H9 (cell line): ENCODE measurements at regions not wholly inside any gene's neighbourhood (a gene's known extent, or its start where the extent isn't known, plus 50 kb on each side); places are given as distances from the start of the nearest gene placed in this dataset.

Experiments
- DNase-seq: peaks from one replicate; pipeline ENCODE4 v3.0.0-alpha.2; 2017
- H2AFZ ChIP-seq: one replicate; pipeline ENCODE4 v1.6.1; 2013; ENCODE audit warnings: mild to moderate bottlenecking, low read length, control low read depth, moderate library complexity
- H2AK5ac ChIP-seq: 2 replicates; pipeline ENCODE4 v1.6.1; 2013; ENCODE audit warnings: low read length, control low read depth, mixed read lengths; ENCODE audit not compliant: insufficient read length
- H2BK120ac ChIP-seq: one replicate; pipeline ENCODE4 v1.6.1; 2013; ENCODE audit warnings: low read depth, mild to moderate bottlenecking, low read length, control low read depth, inconsistent platforms; ENCODE audit not compliant: poor library complexity, severe bottlenecking
- H2BK12ac ChIP-seq: 2 replicates; pipeline ENCODE4 v1.6.1; 2013; ENCODE audit warnings: low read length, control low read depth, mixed read lengths, low read depth; ENCODE audit not compliant: insufficient read length
- H2BK15ac ChIP-seq: 2 replicates; pipeline ENCODE4 v1.6.1; 2013; ENCODE audit warnings: low read depth, low read length, control low read depth
- H2BK20ac ChIP-seq: one replicate; pipeline ENCODE4 v1.6.1; 2013; ENCODE audit warnings: low read depth, mild to moderate bottlenecking, low read length, control low read depth, inconsistent platforms; ENCODE audit not compliant: poor library complexity, severe bottlenecking
- H2BK5ac ChIP-seq: 2 replicates; pipeline ENCODE4 v1.6.1; 2013; ENCODE audit warnings: low read length, control low read depth, mixed read lengths; ENCODE audit not compliant: insufficient read length
- H3K14ac ChIP-seq: 2 replicates; pipeline ENCODE4 v1.6.1; 2013; ENCODE audit warnings: low read length, control low read depth; ENCODE audit not compliant: insufficient read depth
- H3K18ac ChIP-seq: 2 replicates; pipeline ENCODE4 v1.6.1; 2013; ENCODE audit warnings: low read depth, mild to moderate bottlenecking, mixed read lengths, low read length, control low read depth; ENCODE audit not compliant: insufficient read length
- H3K23ac ChIP-seq: 2 replicates; pipeline ENCODE4 v1.6.1; 2013; ENCODE audit warnings: low read length, control low read depth, mixed read lengths, low read depth; ENCODE audit not compliant: insufficient read length
- H3K23me2 ChIP-seq: 2 replicates; pipeline ENCODE4 v1.6.1; 2013; ENCODE audit warnings: low read depth, mild to moderate bottlenecking, mixed read lengths, low read length, control low read depth; ENCODE audit not compliant: insufficient read length, poor library complexity, severe bottlenecking
- H3K27ac ChIP-seq: 2 replicates; pipeline ENCODE4 v1.5.1; 2013; ENCODE audit warnings: low read length, control low read depth, mixed read lengths, low read depth; ENCODE audit not compliant: insufficient read length
- H3K27me3 ChIP-seq: 2 replicates; pipeline ENCODE4 v1.6.1; 2013; ENCODE audit warnings: low read length, control low read depth, inconsistent platforms; ENCODE audit not compliant: insufficient read depth
- H3K4ac ChIP-seq: 2 replicates; pipeline ENCODE4 v1.6.1; 2013; ENCODE audit warnings: low read depth, mild to moderate bottlenecking, control low read depth, inconsistent platforms, low read length, moderate library complexity
- H3K4me1 ChIP-seq: 2 replicates; pipeline ENCODE4 v1.6.1; 2013; ENCODE audit warnings: low read length, control low read depth, inconsistent platforms; ENCODE audit not compliant: insufficient read depth
- H3K4me2 ChIP-seq: 2 replicates; pipeline ENCODE4 v1.6.1; 2013; ENCODE audit warnings: low read length, control low read depth, mixed read lengths; ENCODE audit not compliant: insufficient read length, insufficient read depth
- H3K56ac ChIP-seq: 2 replicates; pipeline ENCODE4 v1.6.1; 2013; ENCODE audit warnings: low read depth, mild to moderate bottlenecking, mixed read lengths, low read length, control low read depth; ENCODE audit not compliant: insufficient read length
- H3K79me1 ChIP-seq: 2 replicates; pipeline ENCODE4 v1.6.1; 2013; ENCODE audit warnings: low read depth, mild to moderate bottlenecking, moderate library complexity, low read length, control low read depth, inconsistent platforms; ENCODE audit not compliant: insufficient read depth, poor library complexity, severe bottlenecking
- H3K79me2 ChIP-seq: 2 replicates; pipeline ENCODE4 v1.6.1; 2013; ENCODE audit warnings: low read length, control low read depth, inconsistent platforms; ENCODE audit not compliant: insufficient read depth
- H3K9ac ChIP-seq: 2 replicates; pipeline ENCODE4 v1.6.1; 2013; ENCODE audit warnings: low read length, control low read depth, mixed read lengths; ENCODE audit not compliant: insufficient read length; ENCODE audit errors: extremely low read depth
- H3K9me3 ChIP-seq: one replicate; pipeline ENCODE4 v1.6.1; 2013; ENCODE audit warnings: low read depth, low read length, inconsistent platforms; ENCODE audit not compliant: control insufficient read depth
- H3T11ph ChIP-seq: one replicate; pipeline ENCODE4 v1.6.1; 2013; ENCODE audit warnings: mild to moderate bottlenecking, low read length, control low read depth, inconsistent platforms
- H4K20me1 ChIP-seq: one replicate; pipeline ENCODE4 v1.6.1; 2013; ENCODE audit not compliant: control insufficient read depth, insufficient read length, insufficient read depth
- H4K5ac ChIP-seq: 2 replicates; pipeline ENCODE4 v1.6.1; 2013; ENCODE audit warnings: low read depth, mild to moderate bottlenecking, mixed read lengths, low read length, control low read depth; ENCODE audit not compliant: insufficient read length
- H4K8ac ChIP-seq: replicated peaks from 2 replicates; pipeline ENCODE4 v1.6.1; 2013; ENCODE audit warnings: low read length, control low read depth, mixed read lengths, low read depth; ENCODE audit not compliant: insufficient read length
- H4K91ac ChIP-seq: 2 replicates; pipeline ENCODE4 v1.6.1; 2013; ENCODE audit warnings: low read depth, mild to moderate bottlenecking, moderate library complexity, mixed read lengths, low read length, control low read depth; ENCODE audit not compliant: insufficient read length
- H3K27ac Mint-ChIP-seq, 3 experiments: 2 replicates in 2 of 3; 3 replicates in 1 of 3; pipeline ENCODE4 v1.8.0; 2020 to 2021; ENCODE audit warnings: mixed read lengths in 3 of 3, mild to moderate bottlenecking in 1 of 3, moderate library complexity in 1 of 3
- H3K27me3 Mint-ChIP-seq: 2 replicates; pipeline ENCODE4 v1.8.0; 2021; ENCODE audit warnings: low read depth, mild to moderate bottlenecking, moderate library complexity, mixed read lengths
- H3K36me3 Mint-ChIP-seq, 3 experiments: 2 replicates in 2 of 3; 3 replicates in 1 of 3; pipeline ENCODE4 v1.8.0; 2020 to 2021; ENCODE audit warnings: low read depth in 3 of 3, mixed read lengths in 3 of 3; ENCODE audit not compliant: insufficient read depth in 1 of 3
- H3K4me1 Mint-ChIP-seq, 2 experiments: 2 replicates each; pipeline ENCODE4 v1.8.0; 2020; ENCODE audit warnings: mixed read lengths in 2 of 2
- H3K4me3 Mint-ChIP-seq, 2 experiments: 2 replicates in 1 of 2; 3 replicates in 1 of 2; pipeline ENCODE4 v1.8.0; 2020 to 2021; ENCODE audit warnings: mild to moderate bottlenecking in 2 of 2, mixed read lengths in 2 of 2, moderate library complexity in 1 of 2
- H3K9me3 Mint-ChIP-seq, 2 experiments: 2 replicates in 1 of 2; 3 replicates in 1 of 2; pipeline ENCODE4 v1.8.0; 2020; ENCODE audit warnings: mild to moderate bottlenecking in 2 of 2, mixed read lengths in 2 of 2, moderate library complexity in 1 of 2
- WGBS: extraction: QIAGEN DNeasy Blood & Tissue Kit; methylation state at CpG from one replicate; pipeline ENCODE4 v1.1.7; 2013; ENCODE audit warnings: missing lambda C conversion rate, low lambda C conversion rate, mixed read lengths; ENCODE audit not compliant: insufficient read length; ENCODE audit errors: extremely low coverage; 5-methylcytosine and 5-hydroxymethylcytosine counted together
- TF ChIP-seq, protein P1 (sequence below): fragments of 200-600 bp; sonication (generic); conservative IDR thresholded peaks from 3 replicates; pipeline ENCODE4 v1.8.0; 2021; ENCODE audit warnings: antibody characterized with exemption, mild to moderate bottlenecking

DNA sequence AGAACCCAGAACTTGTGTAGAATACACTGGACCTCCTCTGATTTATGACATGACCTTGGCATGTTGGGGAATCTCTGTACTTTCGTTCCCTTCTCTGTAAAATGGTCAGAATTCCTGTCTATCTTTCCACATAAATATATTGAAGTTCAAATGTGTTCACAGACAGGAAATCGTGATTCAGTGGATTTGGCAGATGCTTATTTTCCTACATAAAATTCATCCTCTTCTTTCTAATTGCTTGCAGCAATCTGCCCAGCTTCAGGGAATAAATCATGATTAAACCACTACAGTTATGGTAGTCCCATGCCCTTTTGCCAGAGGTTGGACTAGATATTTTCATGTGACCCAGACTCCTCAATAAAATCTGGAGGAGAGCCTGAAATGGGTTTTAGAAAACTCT, 52.1 kb upstream of the ARL15 start:
- Histone ChIP-seq H3K27ac (no peak overlapping the region), H2BK20ac (no peak overlapping the region), H3K23me2 (no peaks in the 10 kb centered on the region), H4K5ac (no peak overlapping the region), H2BK5ac (no peak overlapping the region), H3T11ph (no peak overlapping the region), H3K23ac (no peak overlapping the region), H3K27me3 (no peaks in the 10 kb centered on the region), H3K56ac (no peak overlapping the region), H3K9ac (no peak overlapping the region), H3K14ac (no peak overlapping the region), H4K91ac (no peak overlapping the region), H3K9me3 (no peaks in the 10 kb centered on the region), H2AFZ (no peak overlapping the region), H2BK15ac (no peak overlapping the region), H3K79me2 (no peaks in the 10 kb centered on the region), H4K8ac (no peak overlapping the region), H3K18ac (no peak overlapping the region), H3K79me1 (no peaks in the 10 kb centered on the region), H2AK5ac (no peak overlapping the region), H3K4me2 (no peak overlapping the region), H3K4me1 (no peaks in the 10 kb centered on the region), H3K4ac (no peak overlapping the region), H2BK120ac (no peak overlapping the region), H4K20me1 (no peaks in the 10 kb centered on the region), H2BK12ac (no peak overlapping the region)
- Mint-ChIP-seq H3K27ac (no peak overlapping the region), H3K36me3 (no peaks in the 10 kb centered on the region), H3K27me3 (peaks cover 1% of the 10 kb centered on the region; the same call in 1 of the 2 replicates), H3K4me1 (peaks cover 14 to 22% of the 10 kb centered on the region in 2 experiments), H3K9me3 (no peaks in the 10 kb centered on the region), H3K4me3 (no peak overlapping the region)
- TF ChIP-seq, protein P1, sequence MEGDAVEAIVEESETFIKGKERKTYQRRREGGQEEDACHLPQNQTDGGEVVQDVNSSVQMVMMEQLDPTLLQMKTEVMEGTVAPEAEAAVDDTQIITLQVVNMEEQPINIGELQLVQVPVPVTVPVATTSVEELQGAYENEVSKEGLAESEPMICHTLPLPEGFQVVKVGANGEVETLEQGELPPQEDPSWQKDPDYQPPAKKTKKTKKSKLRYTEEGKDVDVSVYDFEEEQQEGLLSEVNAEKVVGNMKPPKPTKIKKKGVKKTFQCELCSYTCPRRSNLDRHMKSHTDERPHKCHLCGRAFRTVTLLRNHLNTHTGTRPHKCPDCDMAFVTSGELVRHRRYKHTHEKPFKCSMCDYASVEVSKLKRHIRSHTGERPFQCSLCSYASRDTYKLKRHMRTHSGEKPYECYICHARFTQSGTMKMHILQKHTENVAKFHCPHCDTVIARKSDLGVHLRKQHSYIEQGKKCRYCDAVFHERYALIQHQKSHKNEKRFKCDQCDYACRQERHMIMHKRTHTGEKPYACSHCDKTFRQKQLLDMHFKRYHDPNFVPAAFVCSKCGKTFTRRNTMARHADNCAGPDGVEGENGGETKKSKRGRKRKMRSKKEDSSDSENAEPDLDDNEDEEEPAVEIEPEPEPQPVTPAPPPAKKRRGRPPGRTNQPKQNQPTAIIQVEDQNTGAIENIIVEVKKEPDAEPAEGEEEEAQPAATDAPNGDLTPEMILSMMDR, result no peak
- DNase-seq, result no peak
- WGBS, result no CpG with 5 or more reads among the region's 2 CpGs
